NCI-H524 (cell line): ENCODE measurements at regions not wholly inside any gene's neighbourhood (a gene's known extent, or its start where the extent isn't known, plus 50 kb on each side); places are given as distances from the start of the nearest gene placed in this dataset.
A peak's percentile ranks its signal among the peaks of the same experiment; 100 is the strongest.
"Not testable (repeated sequence)": the region's sequence is repeated elsewhere in the genome, so short reads cannot be mapped to it uniquely, and the experiment has no call there.

Source experiments
- DNase-seq, 2 experiments: peaks; one replicate each; lab custom pipeline; 2025; lab: John Stamatoyannopoulos, UW

DNA sequence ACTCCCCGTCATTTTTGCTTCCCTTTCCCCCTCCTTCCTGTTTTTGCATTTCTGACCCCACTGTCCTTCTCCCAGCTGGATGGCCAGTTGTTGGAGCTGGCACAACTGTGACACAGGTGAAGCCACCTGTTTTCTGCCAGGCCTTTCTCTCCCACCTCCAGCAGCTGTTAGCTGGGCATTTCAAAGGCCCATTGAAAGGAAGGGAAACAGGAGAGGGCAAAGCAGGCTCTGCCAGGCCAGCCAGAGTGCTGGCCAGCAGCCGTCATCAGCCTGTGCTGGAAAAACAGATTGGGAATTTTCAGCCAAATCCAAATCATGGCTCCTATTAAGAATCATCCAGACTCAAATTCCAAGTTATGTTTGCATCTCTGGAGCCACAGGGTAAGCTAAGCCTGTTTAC, 155.2 kb upstream of the C2CD4B start:
- DNase-seq: no peak

DNA sequence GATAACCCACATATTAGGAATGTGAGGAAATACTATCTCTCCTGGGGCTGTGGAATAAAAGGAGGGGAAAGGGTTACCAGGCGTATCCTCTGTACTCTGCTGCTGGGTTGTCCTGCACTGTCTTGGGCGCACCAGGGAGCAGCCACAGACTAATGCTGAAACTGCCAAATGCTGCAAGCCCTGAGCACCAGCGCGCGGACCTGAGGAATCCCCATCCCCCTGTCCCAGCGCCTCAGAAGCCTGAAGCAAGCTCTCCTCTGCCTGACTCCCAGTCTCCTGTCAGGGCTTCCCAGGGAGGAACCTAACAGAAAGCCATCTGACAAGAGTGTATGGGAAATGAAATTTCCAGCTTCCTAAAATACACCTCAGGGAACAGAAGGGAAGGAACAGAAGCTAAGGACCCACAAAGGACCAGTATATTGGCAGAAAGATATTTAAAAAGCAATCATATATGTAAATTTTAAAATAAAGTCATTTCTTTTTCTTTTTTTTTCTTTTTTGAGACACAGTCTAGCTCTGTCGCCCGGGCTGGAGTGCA, 158.3 kb upstream of the C2CD4B start:
- DNase-seq: no peak

DNA sequence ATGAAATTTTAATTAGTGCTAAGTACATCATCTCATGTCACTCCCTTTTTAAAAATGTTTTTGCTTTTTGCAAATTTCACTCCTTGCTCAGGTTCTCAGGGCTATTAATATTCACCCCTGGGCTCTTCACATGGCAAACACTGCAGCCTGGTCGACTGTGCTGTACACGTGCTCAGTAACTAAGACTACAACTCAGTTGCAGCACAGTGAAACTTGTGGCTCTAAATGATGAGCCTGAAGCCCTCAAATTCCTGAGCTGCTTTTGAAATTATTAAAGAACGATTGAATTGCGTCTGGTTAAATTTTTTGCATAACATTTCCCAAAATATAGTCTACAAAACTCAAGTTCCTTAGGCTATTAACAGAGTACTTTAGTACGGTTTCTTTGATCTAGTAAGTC, 159.3 kb upstream of the C2CD4B start:
- no peak for DNase-seq

DNA sequence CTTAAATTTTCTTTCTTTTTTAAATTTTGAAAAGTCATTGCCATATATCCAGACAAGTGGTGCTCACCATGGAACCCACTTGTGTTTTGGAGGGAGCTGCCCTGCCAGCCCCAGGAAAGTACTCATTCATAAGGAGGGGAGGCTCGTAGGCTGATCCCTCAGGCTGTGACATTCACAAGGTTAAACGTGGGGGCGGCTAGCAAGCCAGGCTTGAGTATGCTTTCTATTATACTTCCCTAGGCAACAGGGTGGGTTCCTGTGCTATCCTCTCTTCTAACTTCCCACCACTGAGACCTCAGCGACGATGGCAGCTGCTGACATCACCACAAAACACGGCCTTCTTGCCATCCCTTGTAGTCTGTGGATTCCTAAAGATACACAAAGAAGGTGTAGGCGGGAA, 160.5 kb upstream of the C2CD4B start:
- DNase-seq: no peak

DNA sequence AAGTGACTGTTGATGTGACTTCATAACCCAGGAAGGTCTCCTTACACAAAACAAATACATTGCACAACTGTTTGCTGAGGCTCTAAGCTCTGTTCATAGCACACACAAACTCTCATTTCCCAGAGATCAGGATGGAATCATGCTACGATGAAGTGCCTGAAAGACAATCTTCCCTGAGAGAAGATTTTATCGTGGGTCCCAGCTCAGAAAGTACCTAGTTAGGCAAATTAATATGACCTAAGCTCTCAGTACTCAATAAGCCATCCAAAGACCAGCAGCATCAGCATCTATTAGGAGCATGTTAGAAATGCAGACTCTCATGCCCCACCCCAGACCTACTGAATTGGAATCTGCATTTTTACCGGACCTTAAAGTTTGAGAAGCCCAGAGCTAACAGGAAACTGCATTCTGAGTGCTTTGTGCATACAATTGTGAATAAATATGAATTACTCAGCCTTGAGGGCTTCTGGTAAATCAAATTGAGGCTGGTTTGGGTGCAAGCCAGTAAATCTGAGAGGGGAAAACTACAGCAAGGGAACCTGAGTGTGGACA, 161.5 kb upstream of the C2CD4B start:
- DNase-seq: no peak

DNA sequence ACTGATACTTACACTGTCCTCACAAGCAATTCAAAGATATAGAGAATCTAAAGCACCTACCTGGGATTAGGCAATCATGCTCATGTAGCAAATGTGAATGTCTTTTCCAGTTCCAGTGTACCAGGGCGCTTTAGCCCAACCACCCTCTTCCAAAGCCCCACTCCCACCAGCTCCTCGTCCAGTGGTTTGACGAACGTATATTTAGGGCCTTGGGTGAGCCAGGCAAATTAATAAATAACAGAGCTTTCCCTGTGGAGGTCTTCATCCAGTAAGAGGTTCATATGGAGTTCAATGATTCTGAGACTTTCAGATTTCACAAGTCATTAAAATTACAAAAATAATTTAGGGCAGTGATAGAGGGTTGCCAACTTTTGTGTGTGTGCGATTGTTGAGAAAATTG, 162.3 kb upstream of the C2CD4B start:
- DNase-seq: no peak

DNA sequence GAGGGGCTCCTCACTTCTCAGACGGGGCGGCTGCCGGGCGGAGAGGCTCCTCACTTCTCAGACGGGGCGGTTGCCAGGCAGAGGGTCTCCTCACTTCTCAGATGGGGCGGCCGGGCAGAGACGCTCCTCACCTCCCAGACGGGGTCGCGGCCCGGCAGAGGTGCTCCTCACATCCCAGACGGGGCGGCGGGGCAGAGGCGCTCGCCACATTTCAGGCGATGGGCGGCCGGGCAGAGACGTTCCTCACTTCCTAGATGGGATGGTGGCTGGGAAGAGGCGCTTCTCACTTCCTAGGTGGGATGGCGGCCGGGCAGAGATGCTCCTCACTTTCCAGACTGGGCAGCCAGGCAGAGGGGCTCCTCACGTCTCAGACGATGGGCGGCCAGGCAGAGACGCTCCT, 167.4 kb upstream of the C2CD4B start:
- DNase-seq: not testable (repeated sequence)

DNA sequence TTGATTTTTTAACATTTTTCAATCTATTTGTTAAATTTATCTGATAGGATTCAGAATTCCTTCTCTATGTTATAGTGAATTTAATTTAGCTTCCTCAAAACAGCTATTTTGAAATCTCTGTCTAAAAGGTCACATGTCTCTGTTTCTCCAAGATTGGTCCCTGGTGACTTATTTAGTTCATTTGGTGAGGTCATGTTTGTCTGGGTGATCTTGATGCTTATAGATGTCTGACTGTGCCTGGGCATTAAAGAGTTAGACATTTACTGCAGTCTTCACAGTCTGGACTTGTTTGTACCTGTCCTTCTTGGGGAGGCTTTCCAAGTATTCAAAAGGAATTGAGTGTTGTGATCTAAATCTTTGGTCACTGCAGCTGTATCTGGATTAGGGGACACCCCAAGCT, 169.5 kb upstream of the C2CD4B start:
- no peak for DNase-seq

DNA sequence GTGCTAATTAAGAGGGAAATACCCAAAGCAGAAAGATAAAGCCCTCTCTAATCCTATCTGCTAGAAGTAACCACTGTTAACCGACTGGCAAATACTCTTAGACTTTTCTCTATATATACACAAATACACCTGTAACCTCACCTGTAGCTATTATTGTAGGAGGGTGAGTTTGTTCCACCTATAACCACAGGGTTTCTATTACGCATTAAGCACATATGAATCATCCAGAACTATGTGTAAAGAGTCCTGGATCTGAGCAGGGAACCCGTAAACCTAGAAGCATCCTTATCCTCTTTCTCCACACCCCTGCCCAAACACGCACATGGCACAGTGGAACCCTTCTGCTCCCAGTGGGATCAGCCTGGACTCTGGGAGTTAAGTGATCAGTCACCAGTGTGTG, 172.8 kb upstream of the C2CD4B start:
- DNase-seq: no peak

DNA sequence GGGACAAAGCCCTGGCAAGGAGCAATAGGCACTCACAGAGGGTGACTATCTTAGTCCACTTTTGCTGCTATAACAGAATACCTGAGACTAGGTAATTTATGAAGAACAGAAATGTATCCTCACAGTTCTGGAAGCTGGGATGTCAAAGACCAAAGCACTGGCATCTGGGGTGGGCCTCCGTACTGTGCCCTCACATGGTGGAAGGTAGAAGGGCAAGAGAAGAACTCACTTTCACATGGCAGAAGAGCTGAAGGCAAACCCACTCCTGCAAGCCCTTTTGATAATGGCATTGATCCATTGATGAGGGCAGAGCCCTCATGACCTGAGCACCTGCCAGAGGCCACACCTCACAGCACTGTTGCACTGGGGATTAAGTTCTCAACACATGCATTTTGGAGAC, 173.4 kb upstream of the C2CD4B start:
- no peak for DNase-seq

DNA sequence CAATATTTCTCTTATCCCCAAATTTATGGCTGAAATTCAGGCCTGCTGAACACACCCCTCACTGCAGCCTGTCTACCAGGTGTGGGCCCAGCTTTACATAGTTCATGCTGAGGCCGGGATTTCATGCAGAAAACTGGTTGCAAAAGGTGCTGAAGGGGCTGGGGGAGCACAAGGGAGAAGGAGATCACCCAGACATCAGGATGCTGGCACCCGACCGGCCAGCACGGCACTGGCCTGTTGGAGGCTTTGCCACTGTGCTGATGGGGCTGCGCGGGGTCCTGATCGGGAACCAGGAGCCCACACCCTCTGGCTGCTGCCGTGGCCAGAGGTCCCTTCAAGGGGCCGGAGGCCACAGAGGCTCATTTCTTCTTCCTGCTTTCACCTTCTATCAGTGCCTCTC, 177.9 kb upstream of the C2CD4B start:
- no peak for DNase-seq

DNA sequence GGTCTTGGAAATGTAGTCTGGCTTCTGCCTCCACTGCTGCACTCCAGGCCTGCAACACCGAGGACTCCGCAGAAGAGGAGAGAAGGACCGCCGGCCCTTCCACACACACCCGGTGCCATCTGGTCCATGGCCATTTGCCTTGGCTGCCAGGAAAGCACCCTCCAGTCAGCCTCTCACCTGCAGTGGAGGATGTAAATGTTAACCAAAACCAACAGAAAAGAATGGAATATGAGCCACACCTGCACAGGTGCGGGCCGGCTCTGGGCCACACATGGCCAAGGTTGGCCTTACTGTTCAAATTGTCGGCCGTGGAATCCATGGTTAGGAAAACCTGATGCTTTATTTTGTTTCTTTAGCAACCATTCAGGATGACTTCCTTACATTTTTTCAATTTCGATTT, 178.3 kb upstream of the C2CD4B start:
- peak in 1 of 2 experiments; percentile 14 for DNase-seq

DNA sequence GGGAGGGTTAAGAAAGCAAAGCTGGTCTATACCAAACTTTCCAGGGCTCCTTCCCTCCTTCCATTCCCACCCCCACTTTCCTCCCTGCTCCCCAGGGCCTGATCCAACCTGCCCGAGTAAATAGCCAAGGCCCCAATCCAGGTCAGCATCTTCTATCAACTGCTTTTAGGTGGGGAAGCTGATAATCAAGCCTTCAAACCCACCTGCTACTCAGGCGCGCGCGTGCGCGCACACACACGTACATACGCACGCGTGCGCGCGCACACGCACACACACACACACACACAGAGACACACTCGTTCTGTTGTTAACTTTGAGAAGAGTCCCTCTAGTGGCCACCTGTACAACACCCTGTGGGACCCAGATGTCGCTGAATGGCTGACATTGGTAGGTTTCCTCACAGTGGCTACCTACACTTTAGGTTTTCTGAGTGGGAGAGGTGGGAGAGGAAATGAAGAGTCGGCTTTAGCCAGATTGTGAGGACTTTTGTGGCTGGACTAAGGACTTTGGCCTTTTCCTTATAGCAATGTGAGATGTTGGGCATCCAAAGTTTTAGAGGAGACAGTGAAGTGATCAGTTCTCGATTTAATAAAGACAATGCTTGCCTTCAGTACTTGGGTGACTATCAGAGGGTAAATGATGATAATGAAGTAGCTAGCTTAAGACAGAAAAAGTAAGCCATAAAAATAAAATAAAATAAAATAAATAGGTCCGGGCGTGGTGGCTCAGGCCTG, 179.9 kb upstream of the C2CD4B start:
- DNase-seq: peak; percentile 51 to 84

DNA sequence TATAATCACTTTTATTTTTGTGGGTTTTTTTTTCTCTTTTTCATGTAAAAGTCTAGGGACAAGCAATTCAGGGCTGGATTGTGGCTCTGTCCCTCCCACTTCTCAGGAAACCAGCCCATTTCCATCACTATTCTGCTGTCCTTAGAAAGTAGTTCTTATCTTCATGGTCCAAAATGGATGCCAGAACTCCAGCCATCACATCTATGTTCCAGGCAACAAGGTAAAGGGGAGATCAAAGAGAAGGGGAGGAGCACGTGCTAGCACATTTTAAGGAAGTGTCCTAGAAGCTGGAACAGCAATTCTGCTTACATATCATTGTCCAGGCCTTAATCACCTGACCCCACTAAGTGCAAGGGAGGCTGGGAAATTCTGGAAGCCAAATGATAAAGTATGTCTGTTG, 181.1 kb upstream of the C2CD4B start:
- no peak for DNase-seq

DNA sequence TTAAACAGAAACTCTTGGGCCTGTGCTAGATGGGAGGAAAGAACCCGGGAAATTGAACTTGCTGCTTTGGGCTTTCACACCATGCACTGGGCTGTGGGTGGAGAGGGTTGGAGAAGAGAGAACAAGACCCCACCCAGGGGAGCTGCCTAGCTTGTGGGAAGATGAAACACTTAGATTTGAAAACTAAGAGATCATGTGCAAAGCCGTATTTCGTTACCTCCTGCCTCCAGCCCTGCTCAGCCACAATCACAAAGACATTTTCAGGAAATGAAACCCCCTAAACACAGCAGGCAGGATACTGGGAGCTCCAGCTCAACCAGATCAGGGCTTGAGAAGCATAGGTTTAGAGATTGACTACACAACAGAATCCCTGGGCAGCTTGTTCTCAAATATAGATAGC, 183.0 kb upstream of the C2CD4B start:
- DNase-seq: no peak

DNA sequence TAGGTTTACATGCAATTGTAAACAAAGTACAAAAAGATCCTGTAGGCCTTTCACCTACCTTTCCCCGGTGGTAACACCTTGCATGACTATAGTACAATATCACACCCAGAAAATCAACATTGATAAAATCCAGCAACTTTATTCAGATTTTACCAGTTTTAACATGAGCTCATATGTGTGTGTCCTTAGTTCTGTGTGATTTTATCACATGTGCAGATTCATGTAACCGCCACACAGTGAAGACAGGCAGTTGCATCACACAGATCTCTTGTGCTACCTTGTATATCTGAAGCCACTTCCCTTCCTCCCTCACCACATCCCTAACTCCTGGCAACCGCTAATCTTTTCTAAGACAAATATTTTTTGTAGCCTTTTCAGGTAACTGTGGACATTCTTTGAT, 183.5 kb upstream of the C2CD4B start:
- no peak for DNase-seq

DNA sequence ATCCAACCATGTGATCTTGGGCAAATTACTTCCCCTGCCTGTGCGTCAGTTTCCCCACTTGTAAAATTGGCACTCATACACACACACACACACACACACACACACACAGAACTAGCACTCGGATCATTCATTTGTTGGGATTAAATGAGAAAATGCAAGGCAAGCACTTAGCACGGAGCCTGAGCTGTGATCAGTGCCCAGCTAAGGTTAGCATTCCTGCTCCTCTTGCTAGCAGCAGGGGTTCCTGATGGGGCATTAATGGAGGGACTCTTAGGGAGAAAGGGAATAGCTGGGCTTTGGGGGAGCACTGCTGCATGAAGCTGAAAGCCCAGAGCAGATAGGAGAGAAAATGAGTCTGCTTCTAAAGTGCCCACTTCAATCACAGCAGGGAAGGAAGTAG, 187.7 kb upstream of the C2CD4B start:
- DNase-seq: no peak

DNA sequence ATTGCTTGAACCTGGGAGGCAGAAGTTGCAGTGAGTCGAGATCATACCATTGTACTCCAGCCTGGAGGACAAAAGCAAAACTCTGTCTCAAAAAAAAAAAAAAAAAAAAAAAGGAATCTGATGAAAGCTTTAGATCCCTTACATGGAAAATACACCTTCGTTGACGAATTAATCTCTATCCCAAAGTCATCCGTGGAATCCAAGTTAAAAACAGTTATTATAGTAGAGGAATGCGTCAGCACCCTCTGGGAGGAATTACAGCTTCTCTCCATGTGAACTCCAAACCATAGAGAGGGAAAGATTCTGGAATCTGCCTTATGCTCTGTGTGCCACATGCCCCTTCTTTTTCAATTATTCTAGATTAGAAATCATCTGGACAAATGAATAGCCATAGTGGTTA, 192.3 kb upstream of the C2CD4B start:
- no peak for DNase-seq

DNA sequence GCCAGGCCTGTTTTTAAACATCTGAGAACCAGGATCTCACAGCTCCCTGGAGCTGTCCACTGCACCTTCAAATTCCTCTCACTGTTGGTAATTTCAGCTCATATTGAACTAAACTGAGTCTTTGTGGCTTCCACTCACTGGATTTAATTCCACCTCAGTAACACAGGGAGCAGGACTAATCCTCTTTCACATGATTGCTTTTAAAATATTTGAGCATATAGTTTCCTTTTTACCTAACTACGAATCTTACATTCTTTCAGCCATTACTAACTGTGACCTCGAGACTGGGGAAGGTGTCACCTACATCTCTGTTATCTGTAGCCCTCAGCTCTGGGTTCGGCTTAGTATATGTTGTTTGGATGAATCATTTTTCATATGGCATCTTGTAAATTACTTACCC, 194.3 kb upstream of the C2CD4B start:
- no peak for DNase-seq

DNA sequence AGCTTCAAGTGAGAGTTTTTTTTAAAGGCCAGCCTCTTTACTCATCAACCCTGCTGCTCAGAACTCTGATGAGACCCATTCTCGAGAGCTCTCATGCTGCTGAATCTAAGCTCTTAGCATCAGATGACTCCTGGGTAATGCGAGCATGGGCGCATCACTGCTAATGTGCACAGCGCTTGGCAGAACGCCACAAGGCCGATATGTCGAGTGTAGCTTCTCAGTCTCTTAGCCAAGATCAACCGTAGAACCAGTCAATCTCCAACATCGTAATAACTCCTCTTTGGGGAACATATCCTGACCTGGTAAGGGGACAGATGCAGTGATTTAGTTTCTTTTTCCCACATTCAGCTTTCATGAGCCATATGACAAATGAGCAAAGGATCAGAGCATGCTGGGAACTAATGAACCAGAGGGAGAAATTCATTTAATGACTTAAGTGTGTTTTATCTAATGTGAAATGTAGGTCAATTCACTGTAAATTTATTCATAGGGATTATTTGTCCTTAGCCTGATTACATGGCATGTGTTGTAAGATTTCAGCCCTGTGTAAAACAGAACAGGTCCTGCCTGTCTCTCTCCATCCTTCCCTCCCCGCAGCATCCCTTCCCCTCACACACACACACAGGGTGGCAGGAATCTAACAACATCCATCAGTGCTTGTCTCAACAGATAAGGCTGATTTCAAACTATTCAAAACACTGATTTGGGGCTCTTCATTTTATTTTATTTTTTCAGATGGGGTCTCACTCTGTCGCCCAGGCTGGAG, 195.4 kb upstream of the C2CD4B start:
- DNase-seq: peak; percentile 98 to 99

DNA sequence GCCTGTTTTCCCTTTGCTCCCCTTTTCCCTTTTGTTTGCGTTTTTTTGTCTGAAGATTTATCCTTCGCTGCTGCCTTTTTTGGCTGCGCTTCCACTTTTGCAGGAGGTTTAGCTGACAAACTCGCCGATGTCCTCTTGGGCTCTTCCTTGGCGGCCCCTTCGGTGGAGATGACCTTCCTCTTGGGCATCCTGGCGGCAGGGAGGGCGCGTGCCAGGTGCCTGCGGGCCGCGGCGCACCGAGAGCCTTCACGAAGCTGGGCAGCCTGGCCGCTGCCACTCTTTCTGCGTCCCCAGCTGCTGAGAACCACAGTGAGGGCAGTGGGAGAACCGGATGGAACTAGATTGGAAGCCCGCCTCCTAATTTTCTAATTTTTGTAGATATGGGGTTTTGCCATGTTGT, 197.1 kb upstream of the C2CD4B start:
- no peak for DNase-seq

DNA sequence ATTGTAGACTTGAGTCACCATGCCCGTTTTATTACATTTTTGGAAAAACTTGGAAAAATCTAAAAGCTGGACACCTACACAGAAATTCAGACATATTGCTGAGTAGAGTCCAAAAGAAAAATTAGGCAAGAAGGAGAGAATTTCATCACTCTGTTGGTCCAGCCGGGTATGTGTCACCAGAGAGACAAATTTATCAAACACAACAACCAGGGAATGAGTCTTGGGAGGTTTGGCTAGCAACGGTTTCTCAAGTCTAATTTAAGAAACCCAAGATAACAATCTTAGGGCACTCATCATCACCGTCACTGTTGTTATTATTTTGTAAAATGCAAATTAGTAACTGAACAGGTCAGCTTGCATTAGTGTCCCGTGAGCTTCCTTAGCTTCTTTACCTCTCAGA, 197.5 kb upstream of the C2CD4B start:
- no peak for DNase-seq

DNA sequence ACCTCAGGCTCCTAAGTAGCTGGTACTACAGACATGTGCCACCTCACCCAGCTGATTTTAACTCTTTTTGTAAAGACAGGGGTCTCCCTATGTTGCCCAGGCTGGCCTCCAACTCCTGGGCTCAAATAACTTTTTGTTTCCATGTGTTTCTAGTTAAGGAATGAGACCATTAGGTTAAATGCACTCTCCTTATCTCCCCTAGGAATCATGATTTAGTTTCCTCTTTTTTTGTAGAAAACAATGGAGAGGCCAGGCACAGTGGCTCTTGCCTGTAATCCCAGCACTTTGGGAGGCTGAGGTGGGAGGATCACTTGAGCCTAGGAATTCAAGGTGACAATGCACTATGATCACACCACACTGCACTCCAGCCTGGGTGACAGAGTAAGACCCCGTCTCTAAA, 198.8 kb upstream of the C2CD4B start:
- DNase-seq: no peak
